NCI-H1694 (cell line): ENCODE measurements at regions not wholly inside any gene's neighbourhood (a gene's known extent, or its start where the extent isn't known, plus 50 kb on each side); places are given as distances from the start of the nearest gene placed in this dataset.
A peak's percentile ranks its signal among the peaks of the same experiment; 100 is the strongest.
"Not testable (repeated sequence)": the region's sequence is repeated elsewhere in the genome, so short reads cannot be mapped to it uniquely, and the experiment has no call there.

Source experiments
- DNase-seq: peaks from one replicate; lab custom pipeline; 2025; lab: John Stamatoyannopoulos, UW

- DNase-seq: no peak
These were observed 181.4 kb upstream of the CACNA2D1 start for GRCh38 chr7:82624965-82625364.

GRCh38 chr7:82624337-82624736, 180.8 kb upstream of the CACNA2D1 start:
- DNase-seq: no peak

- no peak for DNase-seq
These were observed 180.2 kb upstream of the CACNA2D1 start for GRCh38 chr7:82623812-82624211.

GRCh38 chr7:82617156-82617555, 173.6 kb upstream of the CACNA2D1 start:
- no peak for DNase-seq

- peak; percentile 27 for DNase-seq
These were observed 172.6 kb upstream of the CACNA2D1 start for GRCh38 chr7:82616059-82616728.

GRCh38 chr7:82615527-82615926, 171.9 kb upstream of the CACNA2D1 start:
- no peak for DNase-seq

GRCh38 chr7:82609746-82610145, 166.2 kb upstream of the CACNA2D1 start:
- no peak for DNase-seq

GRCh38 chr7:82605247-82605864, 161.8 kb upstream of the CACNA2D1 start:
- peak; percentile 73 for DNase-seq

- no peak for DNase-seq
These were observed 158.5 kb upstream of the CACNA2D1 start for GRCh38 chr7:82602066-82602465.

GRCh38 chr7:82600531-82600930, 157.0 kb upstream of the CACNA2D1 start:
- no peak for DNase-seq

GRCh38 chr7:82599895-82600294, 156.3 kb upstream of the CACNA2D1 start:
- no peak for DNase-seq

- no peak for DNase-seq
These were observed 155.4 kb upstream of the CACNA2D1 start for GRCh38 chr7:82598958-82599357.

- not testable (repeated sequence) for DNase-seq
These were observed 152.2 kb upstream of the CACNA2D1 start for GRCh38 chr7:82595795-82596194.

GRCh38 chr7:82595176-82595575, 151.6 kb upstream of the CACNA2D1 start:
- DNase-seq: peak; percentile 14

- peak; percentile 42 for DNase-seq
These were observed 151.1 kb upstream of the CACNA2D1 start for GRCh38 chr7:82594665-82595064.

- DNase-seq: peak; percentile 88
These were observed 150.2 kb upstream of the CACNA2D1 start for GRCh38 chr7:82593780-82594179.

- DNase-seq: no peak
These were observed 148.8 kb upstream of the CACNA2D1 start for GRCh38 chr7:82592416-82592815.

GRCh38 chr7:82579047-82579446, 135.5 kb upstream of the CACNA2D1 start:
- DNase-seq: no peak

GRCh38 chr7:82578430-82578829, 134.9 kb upstream of the CACNA2D1 start:
- DNase-seq: no peak

GRCh38 chr7:82572195-82572880, 128.8 kb upstream of the CACNA2D1 start:
- peak; percentile 85 for DNase-seq

GRCh38 chr7:82571047-82571446, 127.5 kb upstream of the CACNA2D1 start:
- DNase-seq: not testable (repeated sequence)

GRCh38 chr7:82567841-82568240, 124.3 kb upstream of the CACNA2D1 start:
- no peak for DNase-seq

GRCh38 chr7:82567356-82567755, 123.8 kb upstream of the CACNA2D1 start:
- DNase-seq: no peak
